ENCODE measurements at regions not wholly inside any gene's neighbourhood (a gene's known extent, or its start where the extent isn't known, plus 50 kb on each side); places are given as distances from the start of the nearest gene placed in this dataset.

- no peak for DNase-seq (ENCODE audit: low read depth, low spot score)
- in situ Hi-C loops (cut with HindIII; ENCODE audit: low sequenced_read_pairs) = no loop called here
- H3K4me3 ChIP-seq (ENCODE audit: low read depth, low read length) = no peak overlapping the region
- TF ChIP-seq CTCF (IDR thresholded peaks at IDR 0.05; ENCODE audit: low read depth, low read length) = no peak
These were observed 85.9 kb upstream of the LRRC55 start for GRCh38 chr11:57095896-57096295.

GRCh38 chr11:57097149-57097548 lies 84.6 kb upstream of the LRRC55 start:
- in situ Hi-C loops (cut with HindIII; ENCODE audit: low sequenced_read_pairs) = no loop called here
- DNase-seq (ENCODE audit: low read depth, low spot score) = no peak
- no peak for TF ChIP-seq CTCF (IDR thresholded peaks at IDR 0.05; ENCODE audit: low read depth, low read length)
- H3K4me3 ChIP-seq (ENCODE audit: low read depth, low read length) = no peak overlapping the region

GRCh38 chr11:57098191-57098590 lies 83.6 kb upstream of the LRRC55 start:
- in situ Hi-C loops (cut with HindIII; ENCODE audit: low sequenced_read_pairs) = no loop called here

GRCh38 chr11:57100638-57101331 lies 81.0 kb upstream of the LRRC55 start:
- in situ Hi-C loops (cut with HindIII; ENCODE audit: low sequenced_read_pairs) = no loop called here

More at GRCh38 chr11:57098191-57098590, 83.6 kb upstream of the LRRC55 start:
- TF ChIP-seq CTCF (IDR thresholded peaks at IDR 0.05; ENCODE audit: low read depth, low read length) = no peak
- H3K4me3 ChIP-seq (ENCODE audit: low read depth, low read length) = no peak overlapping the region
- no peak for DNase-seq (ENCODE audit: low read depth, low spot score)

GRCh38 chr11:57103899-57104605 lies 77.7 kb upstream of the LRRC55 start:
- H3K4me3 ChIP-seq (ENCODE audit: low read depth, low read length) = no peak overlapping the region
- DNase-seq (ENCODE audit: low read depth, low spot score) = no peak
- TF ChIP-seq CTCF (IDR thresholded peaks at IDR 0.05; ENCODE audit: low read depth, low read length) = no peak
- in situ Hi-C loops (cut with HindIII; ENCODE audit: low sequenced_read_pairs) = no loop called here

More at GRCh38 chr11:57100638-57101331, 81.0 kb upstream of the LRRC55 start:
- no peak for TF ChIP-seq CTCF (IDR thresholded peaks at IDR 0.05; ENCODE audit: low read depth, low read length)
- no peak overlapping the region for H3K4me3 ChIP-seq (ENCODE audit: low read depth, low read length)
- DNase-seq (ENCODE audit: low read depth, low spot score) = no peak

GRCh38 chr11:57109331-57109730 lies 72.4 kb upstream of the LRRC55 start:
- TF ChIP-seq CTCF (IDR thresholded peaks at IDR 0.05; ENCODE audit: low read depth, low read length) = no peak
- H3K4me3 ChIP-seq (ENCODE audit: low read depth, low read length) = no peak overlapping the region
- in situ Hi-C loops (cut with HindIII; ENCODE audit: low sequenced_read_pairs) = no loop called here
- no peak for DNase-seq (ENCODE audit: low read depth, low spot score)

Data from astrocyte of the spinal cord (primary cell).